HG02571 (cell line): ENCODE measurements at regions not wholly inside any gene's neighbourhood (a gene's known extent, or its start where the extent isn't known, plus 50 kb on each side); places are given as distances from the start of the nearest gene placed in this dataset.
"Not testable (repeated sequence)": the region's sequence is repeated elsewhere in the genome, so short reads cannot be mapped to it uniquely, and the experiment has no call there.

Experiments used
- ATAC-seq: cut with Tn5 transposase; IDR thresholded peaks from one replicate; pipeline ENCODE4 v1.9.1; 2021; ENCODE audit warnings: mild to moderate bottlenecking, moderate library complexity; ENCODE audit not compliant: unreplicated experiment

GRCh38 chr11:47928426-47928825, 51.9 kb upstream of the PTPRJ start:
- no peak for ATAC-seq

DNA sequence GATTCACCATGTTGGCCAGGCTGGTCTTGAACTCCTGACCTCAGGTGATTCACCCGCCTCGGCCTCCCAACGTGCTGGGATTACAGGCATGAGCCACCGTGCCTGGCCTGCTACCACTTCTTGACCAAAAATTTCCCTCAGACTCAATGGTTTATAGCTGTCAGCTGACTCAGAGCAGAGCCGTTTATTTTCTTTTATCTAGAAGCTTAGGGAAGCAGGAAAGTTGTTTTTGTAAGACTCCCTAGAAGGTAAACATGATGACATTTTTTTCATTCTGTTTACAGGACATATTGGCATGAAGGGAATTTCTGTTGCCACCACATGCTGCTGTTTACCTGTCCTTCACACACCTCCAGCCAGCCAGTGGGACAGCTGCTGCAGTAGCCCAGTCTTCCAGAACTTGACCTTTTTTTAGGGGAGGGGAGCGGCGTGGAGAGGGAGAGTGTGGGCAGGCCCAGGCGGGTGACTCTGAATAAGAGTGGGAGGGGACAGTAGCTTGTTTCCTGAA, 56.1 kb upstream of the PTPRJ start:
- no peak for ATAC-seq

GRCh38 chr11:47923667-47924066, 56.7 kb upstream of the PTPRJ start:
- ATAC-seq = no peak

DNA sequence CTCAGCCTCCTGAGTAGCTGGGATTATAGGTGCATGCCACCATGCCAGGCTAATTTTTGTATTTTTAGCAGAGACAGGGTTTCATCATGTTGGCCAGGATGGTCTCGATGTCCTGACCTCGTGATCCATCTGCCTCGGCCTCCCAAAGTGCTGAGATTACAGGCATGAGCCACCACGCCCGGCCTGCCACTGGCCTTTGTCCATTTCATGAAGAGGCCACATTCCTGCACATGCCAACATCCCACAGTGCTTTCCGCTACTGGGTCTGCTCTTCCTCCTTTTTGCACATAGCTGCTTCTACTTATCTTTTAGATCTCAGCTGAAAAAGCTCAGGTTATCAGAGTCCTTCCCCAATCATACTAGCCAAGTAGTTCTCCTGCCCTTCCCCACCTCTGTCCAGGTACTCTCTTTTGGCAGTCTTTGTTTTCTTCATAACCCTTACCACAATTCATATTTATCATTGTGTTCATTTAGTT, 59.2 kb upstream of the PTPRJ start:
- ATAC-seq = not testable (repeated sequence)

DNA sequence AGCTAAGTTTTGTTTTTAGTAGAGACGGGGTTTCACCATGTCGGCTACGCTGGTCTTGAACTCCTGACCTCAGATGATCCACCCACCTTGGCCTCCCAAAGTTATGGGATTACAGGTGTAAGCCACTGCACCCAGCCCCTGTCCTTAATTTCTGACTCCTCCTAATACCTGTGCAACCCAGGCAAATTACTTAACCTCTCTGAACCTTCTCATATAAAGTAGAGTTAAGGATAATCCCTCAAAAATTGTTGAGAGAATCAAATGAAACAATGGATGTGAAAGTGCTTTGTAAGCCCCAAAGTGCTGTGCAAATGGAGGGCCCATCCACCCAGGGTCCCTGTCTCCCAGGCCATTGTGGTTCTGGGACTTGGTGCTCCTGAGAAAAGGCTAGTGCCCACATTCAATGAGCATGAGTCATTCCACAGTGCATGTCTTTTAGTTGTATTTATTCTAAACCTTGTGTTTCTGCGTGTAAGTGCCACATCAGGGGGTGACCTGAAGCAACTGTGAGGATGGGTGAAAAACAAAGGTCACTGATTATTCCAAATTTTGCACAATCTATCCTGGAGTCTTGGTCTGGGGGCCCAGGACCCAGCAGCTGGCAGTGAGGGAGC, 61.4 kb upstream of the PTPRJ start:
- ATAC-seq = no peak

GRCh38 chr11:47918370-47918690, 62.0 kb upstream of the PTPRJ start:
- ATAC-seq = no peak

DNA sequence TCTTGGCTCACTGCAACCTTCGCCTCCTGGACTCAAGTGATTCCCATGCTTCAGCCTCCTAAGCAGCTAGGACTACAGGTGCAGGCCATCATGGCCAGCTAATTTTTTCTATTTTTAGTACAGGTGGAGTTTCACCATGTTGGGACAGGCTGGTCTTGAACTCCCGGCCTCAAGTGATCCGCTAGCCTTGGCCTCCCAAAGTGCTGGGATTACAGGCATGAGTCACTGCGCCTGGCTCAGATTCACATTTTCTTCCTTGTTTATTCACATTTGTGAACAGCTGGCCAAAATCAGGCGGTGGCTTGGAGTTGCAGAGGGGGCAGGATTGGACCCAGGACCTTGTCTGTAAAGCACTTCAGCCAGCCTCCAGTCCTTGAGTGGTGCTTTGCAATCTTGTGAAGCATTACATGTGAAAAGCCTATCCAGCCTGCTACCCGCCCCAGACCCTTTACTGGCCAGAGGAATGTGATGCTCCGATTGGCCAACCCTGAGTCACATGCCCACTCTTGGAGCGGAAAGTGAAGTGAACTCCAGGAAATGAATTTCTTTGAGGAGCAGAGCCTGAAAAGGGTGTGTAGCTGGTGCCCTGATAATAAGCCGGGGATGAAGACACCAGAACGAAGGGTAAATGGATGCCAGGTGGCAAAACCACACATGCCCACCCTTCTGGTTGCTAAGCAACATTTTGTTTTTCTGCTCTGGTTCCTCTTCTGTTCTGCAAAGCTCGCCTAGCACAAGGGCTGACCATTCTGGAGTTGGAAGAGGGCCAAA, 62.6 kb upstream of the PTPRJ start:
- ATAC-seq = no peak

DNA sequence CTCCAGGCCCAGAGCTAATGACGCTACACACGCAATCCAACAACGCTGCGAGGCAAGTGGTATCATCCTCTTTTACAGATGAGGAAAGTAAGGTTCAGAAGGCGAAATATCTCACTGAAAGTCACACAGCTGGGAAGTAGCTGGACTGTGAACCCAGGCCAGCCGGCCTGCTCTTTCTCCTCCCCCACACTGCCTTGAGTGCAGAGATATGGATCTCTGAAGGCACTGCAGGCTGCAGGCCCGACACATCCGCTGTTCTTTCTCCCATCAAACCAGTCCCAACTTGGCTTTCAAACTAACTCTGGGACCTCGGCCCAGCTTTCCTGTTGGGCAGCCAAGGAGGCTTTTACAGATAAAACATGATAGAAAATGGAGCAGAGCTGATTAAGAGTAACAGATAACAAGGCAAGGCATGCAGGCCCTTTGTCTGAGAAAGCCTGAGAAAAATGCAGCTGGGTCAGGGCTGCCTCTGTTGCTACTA, 64.0 kb upstream of the PTPRJ start:
- ATAC-seq = no peak

- ATAC-seq = no peak
These were observed 64.6 kb upstream of the PTPRJ start for GRCh38 chr11:47915783-47916182.

GRCh38 chr11:47915374-47915773, 65.0 kb upstream of the PTPRJ start:
- ATAC-seq = no peak

DNA sequence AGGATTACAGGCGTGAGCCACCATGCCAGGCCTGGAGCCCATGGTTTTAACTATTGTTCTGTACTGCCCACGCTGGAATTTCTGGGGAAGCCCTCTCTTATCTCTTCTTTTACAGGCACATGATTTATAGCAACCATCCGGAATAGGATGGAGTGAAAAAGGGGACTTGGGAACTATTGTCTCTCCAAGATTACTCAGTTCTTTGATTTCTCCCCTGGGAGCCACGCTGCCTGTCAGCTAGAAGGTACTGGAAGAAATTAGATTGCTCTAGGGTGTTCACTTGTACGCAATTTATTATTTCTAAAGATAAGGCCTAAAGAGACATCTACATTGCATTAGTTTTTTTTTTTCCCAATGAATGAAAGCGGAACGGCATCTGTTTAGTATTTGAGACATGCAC, 65.6 kb upstream of the PTPRJ start:
- ATAC-seq = no peak

DNA sequence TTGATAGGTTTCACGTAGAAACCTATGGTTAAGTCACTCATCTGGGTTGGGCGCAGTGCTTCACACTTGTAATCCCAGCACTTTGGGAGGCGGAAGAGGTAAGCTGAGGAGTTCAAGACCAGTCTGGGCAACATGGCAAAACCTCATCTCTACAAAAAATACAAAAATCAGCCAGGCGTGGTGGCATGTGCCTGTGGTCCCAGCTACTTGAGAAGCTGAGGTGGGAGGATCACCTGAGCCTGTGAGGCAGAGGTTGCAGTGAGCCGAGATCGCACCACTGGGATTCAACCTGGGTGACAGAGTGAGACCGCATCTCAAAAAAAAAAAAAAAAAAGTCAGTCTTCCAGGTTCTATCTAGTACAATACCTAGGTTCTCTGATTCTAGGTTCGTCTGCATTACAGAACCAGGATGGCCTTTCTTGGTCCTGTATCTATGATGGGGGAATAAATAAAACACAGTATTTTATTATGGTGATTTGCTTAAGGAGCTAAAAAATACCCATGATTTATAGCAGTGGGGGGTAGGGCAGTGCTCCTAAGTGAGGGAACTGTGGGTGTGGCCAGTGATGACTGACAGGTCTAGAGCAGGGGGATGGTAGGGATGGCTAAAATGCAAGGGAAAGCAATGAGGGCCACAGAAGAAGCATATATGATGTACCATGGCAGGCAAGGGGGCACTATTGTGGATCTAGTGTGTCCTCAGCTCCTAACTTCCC, 65.5 kb upstream of the NUP160 start:
- ATAC-seq = no peak

DNA sequence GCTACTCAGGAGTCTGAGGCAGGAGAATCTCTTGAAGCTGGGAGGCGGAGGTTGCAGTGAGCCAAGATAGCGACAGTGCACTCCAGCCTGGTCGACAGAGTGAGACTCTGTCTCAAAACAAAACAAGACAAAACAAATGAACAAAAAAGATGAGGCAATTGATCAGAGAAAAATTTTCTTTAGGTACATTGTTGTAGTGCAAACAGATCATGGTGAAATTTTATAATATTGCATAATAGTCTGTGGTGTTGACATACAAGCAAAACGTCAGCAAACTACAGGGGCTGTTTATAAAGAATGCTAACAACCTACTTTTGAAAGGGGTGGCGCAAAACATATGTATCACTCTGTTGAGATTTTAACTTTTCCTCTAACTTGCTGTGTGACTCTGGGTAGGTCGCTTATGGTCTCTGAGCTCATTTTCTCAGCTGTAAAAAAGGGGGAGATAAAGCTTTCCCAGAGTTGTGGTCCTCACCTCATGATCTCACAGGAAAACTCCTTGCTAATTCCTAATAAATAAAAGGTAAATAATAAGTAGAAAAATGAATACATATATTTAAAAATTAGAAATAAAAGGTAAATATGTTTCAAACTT, 64.8 kb upstream of the NUP160 start:
- ATAC-seq = no peak

- ATAC-seq = no peak
These were observed 63.0 kb upstream of the NUP160 start for GRCh38 chr11:47911149-47911548.

DNA sequence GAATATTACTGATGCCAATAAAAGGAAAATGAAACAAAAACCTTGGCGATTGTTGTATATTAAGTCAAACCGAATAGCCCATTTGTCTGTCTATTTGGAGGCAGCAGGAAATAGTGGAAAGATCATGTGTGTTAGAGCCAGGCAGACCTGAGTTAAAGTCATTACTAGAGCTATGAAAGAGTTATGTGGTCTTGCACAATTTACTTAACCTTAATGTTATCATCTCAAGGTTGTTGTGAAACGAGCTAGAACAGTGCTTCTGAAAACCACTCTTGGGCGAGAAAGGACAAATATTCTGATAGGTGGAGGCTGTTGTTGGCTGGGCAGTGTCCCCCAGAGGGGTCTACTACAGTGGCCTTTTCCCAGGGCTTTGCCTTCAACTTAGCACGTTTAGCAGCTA, 60.0 kb upstream of the NUP160 start:
- ATAC-seq = no peak

- no peak for ATAC-seq
These were observed 59.3 kb upstream of the NUP160 start for GRCh38 chr11:47907499-47907898.

DNA sequence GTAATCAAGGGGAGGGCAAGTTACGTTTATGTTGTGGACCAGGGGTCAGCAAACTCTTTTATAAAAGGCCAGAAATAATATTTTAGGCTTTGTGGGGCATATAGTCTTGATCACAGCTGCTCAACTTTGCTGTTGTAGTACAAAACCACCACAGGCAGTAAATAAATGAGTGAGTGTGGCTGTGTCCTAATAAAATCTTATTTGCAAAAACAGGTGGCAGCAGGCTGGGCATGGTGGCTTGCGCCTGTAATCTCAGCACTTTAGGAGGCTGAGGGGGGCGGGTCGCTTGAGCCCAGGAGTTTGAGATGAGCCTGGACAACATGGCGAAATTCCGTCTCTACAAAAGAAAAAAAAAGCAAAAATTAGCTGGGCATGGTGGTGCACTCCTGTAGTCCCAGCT, 57.9 kb upstream of the NUP160 start:
- no peak for ATAC-seq

GRCh38 chr11:47905358-47906059, 57.4 kb upstream of the NUP160 start:
- no peak for ATAC-seq

GRCh38 chr11:47904808-47905207, 56.7 kb upstream of the NUP160 start:
- no peak for ATAC-seq

DNA sequence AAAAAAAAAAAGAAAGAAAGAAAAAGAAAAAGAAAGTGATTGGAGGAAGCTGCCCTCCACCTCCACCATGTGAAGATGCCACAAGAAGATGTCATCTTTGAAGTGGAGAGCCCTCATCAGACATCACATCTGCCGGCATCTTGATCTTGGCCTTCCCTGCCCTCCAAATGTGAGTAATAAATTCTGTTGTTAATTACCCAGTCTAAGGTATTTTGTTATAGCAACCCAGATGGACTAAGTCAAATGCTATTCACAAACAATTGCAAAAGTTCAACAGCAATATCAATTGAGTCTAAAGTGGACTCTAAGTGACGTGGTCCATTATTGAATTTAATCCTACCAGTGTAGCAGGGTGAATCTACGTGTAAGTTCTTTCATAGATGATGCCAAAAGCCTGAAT, 55.9 kb upstream of the NUP160 start:
- ATAC-seq = no peak

GRCh38 chr11:47899801-47900200, 51.7 kb upstream of the NUP160 start:
- peak; percentile 94 for ATAC-seq
